ENCODE measurements at regions not wholly inside any gene's neighbourhood (a gene's known extent, or its start where the extent isn't known, plus 50 kb on each side); places are given as distances from the start of the nearest gene placed in this dataset.

DNA sequence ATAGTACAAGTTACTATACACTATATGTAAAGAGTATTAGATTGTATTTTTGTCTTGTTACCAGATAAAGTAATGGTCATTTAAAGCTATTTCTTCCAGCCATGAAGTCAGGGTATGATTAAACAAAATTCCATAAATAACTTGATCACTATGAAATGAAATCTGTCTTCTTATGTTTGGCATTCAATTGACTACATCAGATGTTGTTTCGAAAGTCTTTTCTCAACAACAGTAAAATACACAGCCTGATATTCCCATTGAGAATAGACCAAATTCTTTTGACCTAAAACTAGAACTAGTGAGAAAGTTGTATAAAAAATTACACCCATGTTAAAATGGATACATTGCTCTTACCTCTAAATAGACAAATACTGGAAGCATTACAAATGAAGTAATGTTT is 134.6 kb upstream of the ADAMTS5 start:
- intact Hi-C loops (cut with micrococcal nuclease) = no loop called here
- DNase-seq = no peak
- ChIA-PET CTCF (ENCODE audit: partially characterized antibody) (no interaction called here), POLR2A (ENCODE audit: partially characterized antibody) (no interaction called here)
- Mint-ChIP-seq H3K4me3 (no peak overlapping the region), H3K4me1 (no peaks in the 10 kb centered on the region), H3K27me3 (no peaks in the 10 kb centered on the region), H3K36me3 (no peaks in the 10 kb centered on the region), H3K9me3 (peaks cover 3 to 12% (median 6%) of the 10 kb centered on the region in 8 donors), H3K27ac (no peak overlapping the region)
- H3K27me3 ChIP-seq (ENCODE audit: insufficient read depth, low read length) = no peaks in the 10 kb centered on the region
- no peak overlapping the region for H3K4me3 ChIP-seq (ENCODE audit: low read length in 2 of 2)
- H3K4me1 ChIP-seq (ENCODE audit: insufficient read depth, low read length) = no peaks in the 10 kb centered on the region
- H3K27ac ChIP-seq (ENCODE audit: low read depth, low read length) = no peak overlapping the region
- no peaks in the 10 kb centered on the region for H3K36me3 ChIP-seq (ENCODE audit: insufficient read depth, low read length)
- no peaks in the 10 kb centered on the region for H3K9me3 ChIP-seq (ENCODE audit: control insufficient read depth in 1 of 2, low read length in 2 of 2)

GRCh38 chr21:27094184-27094948 is 127.5 kb upstream of the ADAMTS5 start:
- Histone ChIP-seq H3K27ac (ENCODE audit: low read depth, low read length) (no peak overlapping the region), H3K27me3 (ENCODE audit: insufficient read depth, low read length) (no peaks in the 10 kb centered on the region), H3K4me1 (ENCODE audit: insufficient read depth, low read length) (no peaks in the 10 kb centered on the region), H3K4me3 (ENCODE audit: low read length in 2 of 2) (no peak overlapping the region), H3K36me3 (ENCODE audit: insufficient read depth, low read length) (no peaks in the 10 kb centered on the region), H3K9me3 (ENCODE audit: control insufficient read depth in 1 of 2, low read length in 2 of 2) (no peaks in the 10 kb centered on the region)
- Mint-ChIP-seq H3K27ac (no peak overlapping the region), H3K9me3 (peaks cover 0 to 8% (median 4%) of the 10 kb centered on the region in 8 donors), H3K27me3 (no peaks in the 10 kb centered on the region), H3K4me3 (no peak overlapping the region), H3K36me3 (no peaks in the 10 kb centered on the region), H3K4me1 (no peaks in the 10 kb centered on the region)
- intact Hi-C loops (cut with micrococcal nuclease) = no loop called here
- DNase-seq = no peak
- ChIA-PET POLR2A (ENCODE audit: partially characterized antibody) (no interaction called here), CTCF (ENCODE audit: partially characterized antibody) (interaction anchor here (0.6 kb wide), 1 partner anchor 65 kb away, joined by 3 read pairs; no protein-coding TSS in a partner anchor)

GRCh38 chr21:27086630-27087029 is 119.7 kb upstream of the ADAMTS5 start:
- H3K4me1 ChIP-seq (ENCODE audit: insufficient read depth, low read length) = no peaks in the 10 kb centered on the region
- Mint-ChIP-seq H3K36me3 (no peaks in the 10 kb centered on the region), H3K27me3 (no peaks in the 10 kb centered on the region), H3K9me3 (peaks cover 0 to 7% (median 2%) of the 10 kb centered on the region in 8 donors), H3K4me1 (no peaks in the 10 kb centered on the region), H3K27ac (no peak overlapping the region), H3K4me3 (no peak overlapping the region)
- ChIA-PET CTCF (ENCODE audit: partially characterized antibody) (no interaction called here), POLR2A (ENCODE audit: partially characterized antibody) (no interaction called here)
- no peaks in the 10 kb centered on the region for H3K36me3 ChIP-seq (ENCODE audit: insufficient read depth, low read length)
- H3K9me3 ChIP-seq (ENCODE audit: control insufficient read depth in 1 of 2, low read length in 2 of 2) = no peaks in the 10 kb centered on the region
- intact Hi-C loops (cut with micrococcal nuclease) = no loop called here
- H3K27me3 ChIP-seq (ENCODE audit: insufficient read depth, low read length) = no peaks in the 10 kb centered on the region
- H3K27ac ChIP-seq (ENCODE audit: low read depth, low read length) = no peak overlapping the region
- no peak overlapping the region for H3K4me3 ChIP-seq (ENCODE audit: low read length in 2 of 2)
- DNase-seq = no peak

- Histone ChIP-seq H3K4me3 (ENCODE audit: low read length in 2 of 2) (no peak overlapping the region), H3K27me3 (ENCODE audit: insufficient read depth, low read length) (no peaks in the 10 kb centered on the region), H3K9me3 (ENCODE audit: control insufficient read depth in 1 of 2, low read length in 2 of 2) (no peaks in the 10 kb centered on the region), H3K36me3 (ENCODE audit: insufficient read depth, low read length) (no peaks in the 10 kb centered on the region), H3K4me1 (ENCODE audit: insufficient read depth, low read length) (no peaks in the 10 kb centered on the region), H3K27ac (ENCODE audit: low read depth, low read length) (no peak overlapping the region)
- no peak overlapping the region for H3K4me3 Mint-ChIP-seq
- H3K4me1 Mint-ChIP-seq = no peaks in the 10 kb centered on the region
- no peak overlapping the region for H3K27ac Mint-ChIP-seq
- intact Hi-C loops (cut with micrococcal nuclease) = no loop called here
- no peaks in the 10 kb centered on the region for H3K27me3 Mint-ChIP-seq
- POLR2A ChIA-PET (ENCODE audit: partially characterized antibody) = no interaction called here
- peaks cover 0 to 7% (median 2%) of the 10 kb centered on the region in 8 donors for H3K9me3 Mint-ChIP-seq
- CTCF ChIA-PET (ENCODE audit: partially characterized antibody) = no interaction called here
- H3K36me3 Mint-ChIP-seq = no peaks in the 10 kb centered on the region
- no peak for DNase-seq
These were observed 119.3 kb upstream of the ADAMTS5 start for GRCh38 chr21:27086186-27086585.

DNA sequence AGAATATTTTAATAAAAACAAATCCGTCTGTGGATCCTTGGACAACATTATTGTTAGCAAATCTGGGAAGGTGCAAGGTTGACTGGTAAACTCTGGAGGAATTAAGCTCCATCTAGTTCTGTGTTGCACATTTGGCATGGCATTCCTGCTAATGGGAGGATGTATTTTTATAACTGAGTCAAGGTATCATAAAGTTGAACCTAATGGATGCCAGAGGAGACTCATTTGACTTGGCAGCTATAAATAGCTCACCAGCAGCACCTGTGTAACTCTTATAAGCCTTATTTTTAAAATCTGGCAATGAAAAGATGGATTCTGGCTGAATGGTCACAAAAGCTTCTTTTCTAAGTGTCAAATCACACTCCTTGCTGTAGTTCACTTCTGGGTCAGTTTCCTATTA is 118.5 kb upstream of the ADAMTS5 start:
- H3K27ac ChIP-seq (ENCODE audit: low read depth, low read length) = no peak overlapping the region
- no peak for DNase-seq
- intact Hi-C loops (cut with micrococcal nuclease) = no loop called here
- POLR2A ChIA-PET (ENCODE audit: partially characterized antibody) = no interaction called here
- Mint-ChIP-seq H3K36me3 (no peaks in the 10 kb centered on the region), H3K9me3 (peaks cover 0 to 12% (median 3%) of the 10 kb centered on the region in 8 donors), H3K27me3 (no peaks in the 10 kb centered on the region), H3K4me1 (no peaks in the 10 kb centered on the region), H3K27ac (no peak overlapping the region), H3K4me3 (no peak overlapping the region)
- H3K36me3 ChIP-seq (ENCODE audit: insufficient read depth, low read length) = no peaks in the 10 kb centered on the region
- no peaks in the 10 kb centered on the region for H3K4me1 ChIP-seq (ENCODE audit: insufficient read depth, low read length)
- no peaks in the 10 kb centered on the region for H3K9me3 ChIP-seq (ENCODE audit: control insufficient read depth in 1 of 2, low read length in 2 of 2)
- CTCF ChIA-PET (ENCODE audit: partially characterized antibody) = no interaction called here
- H3K4me3 ChIP-seq (ENCODE audit: low read length in 2 of 2) = no peak overlapping the region
- no peaks in the 10 kb centered on the region for H3K27me3 ChIP-seq (ENCODE audit: insufficient read depth, low read length)

- Histone ChIP-seq H3K27me3 (ENCODE audit: insufficient read depth, low read length) (no peaks in the 10 kb centered on the region), H3K4me3 (ENCODE audit: low read length in 2 of 2) (no peak overlapping the region), H3K36me3 (ENCODE audit: insufficient read depth, low read length) (no peaks in the 10 kb centered on the region), H3K9me3 (ENCODE audit: control insufficient read depth in 1 of 2, low read length in 2 of 2) (no peaks in the 10 kb centered on the region), H3K27ac (ENCODE audit: low read depth, low read length) (no peak overlapping the region), H3K4me1 (ENCODE audit: insufficient read depth, low read length) (no peaks in the 10 kb centered on the region)
- CTCF ChIA-PET (ENCODE audit: partially characterized antibody) = no interaction called here
- intact Hi-C loops (cut with micrococcal nuclease) = no loop called here
- H3K27me3 Mint-ChIP-seq = no peaks in the 10 kb centered on the region
- DNase-seq = no peak
- no peak overlapping the region for H3K27ac Mint-ChIP-seq
- POLR2A ChIA-PET (ENCODE audit: partially characterized antibody) = no interaction called here
- peaks cover 0 to 9% (median 1%) of the 10 kb centered on the region in 8 donors for H3K9me3 Mint-ChIP-seq
- H3K4me1 Mint-ChIP-seq = no peaks in the 10 kb centered on the region
- no peaks in the 10 kb centered on the region for H3K36me3 Mint-ChIP-seq
- H3K4me3 Mint-ChIP-seq = no peak overlapping the region
These were observed 116.3 kb upstream of the ADAMTS5 start for GRCh38 chr21:27083144-27083543.

- intact Hi-C loops (cut with micrococcal nuclease) = no loop called here
- Mint-ChIP-seq H3K4me1 (no peaks in the 10 kb centered on the region), H3K27ac (no peak overlapping the region), H3K27me3 (no peaks in the 10 kb centered on the region), H3K4me3 (no peak overlapping the region), H3K36me3 (no peaks in the 10 kb centered on the region), H3K9me3 (peaks cover 0 to 9% (median 1%) of the 10 kb centered on the region in 8 donors)
- H3K9me3 ChIP-seq (ENCODE audit: control insufficient read depth in 1 of 2, low read length in 2 of 2) = no peaks in the 10 kb centered on the region
- ChIA-PET POLR2A (ENCODE audit: partially characterized antibody) (no interaction called here), CTCF (ENCODE audit: partially characterized antibody) (no interaction called here)
- no peak overlapping the region for H3K27ac ChIP-seq (ENCODE audit: low read depth, low read length)
- no peak for DNase-seq
- H3K27me3 ChIP-seq (ENCODE audit: insufficient read depth, low read length) = no peaks in the 10 kb centered on the region
- H3K36me3 ChIP-seq (ENCODE audit: insufficient read depth, low read length) = no peaks in the 10 kb centered on the region
- no peaks in the 10 kb centered on the region for H3K4me1 ChIP-seq (ENCODE audit: insufficient read depth, low read length)
- H3K4me3 ChIP-seq (ENCODE audit: low read length in 2 of 2) = no peak overlapping the region
These were observed 115.6 kb upstream of the ADAMTS5 start for GRCh38 chr21:27082431-27083010.

All from CD4-positive, alpha-beta memory T cell (primary cell).